GM12873 (cell line): ENCODE measurements at regions not wholly inside any gene's neighbourhood (a gene's known extent, or its start where the extent isn't known, plus 50 kb on each side); places are given as distances from the start of the nearest gene placed in this dataset.

ENCODE experiments used
- CTCF ChIP-seq: IDR thresholded peaks from 2 replicates; pipeline ENCODE4 v1.5.1; 2012; ENCODE audit warnings: low read depth, mild to moderate bottlenecking, moderate library complexity, low read length, control low read depth; ENCODE audit not compliant: insufficient read depth; ENCODE audit errors: missing control alignments

- no peak for TF ChIP-seq CTCF
These were observed 713.2 kb downstream of the CDH11 start for GRCh38 chr16:64408699-64409098.

- TF ChIP-seq CTCF: no peak
These were observed 715.1 kb downstream of the CDH11 start for GRCh38 chr16:64406770-64407181.

DNA sequence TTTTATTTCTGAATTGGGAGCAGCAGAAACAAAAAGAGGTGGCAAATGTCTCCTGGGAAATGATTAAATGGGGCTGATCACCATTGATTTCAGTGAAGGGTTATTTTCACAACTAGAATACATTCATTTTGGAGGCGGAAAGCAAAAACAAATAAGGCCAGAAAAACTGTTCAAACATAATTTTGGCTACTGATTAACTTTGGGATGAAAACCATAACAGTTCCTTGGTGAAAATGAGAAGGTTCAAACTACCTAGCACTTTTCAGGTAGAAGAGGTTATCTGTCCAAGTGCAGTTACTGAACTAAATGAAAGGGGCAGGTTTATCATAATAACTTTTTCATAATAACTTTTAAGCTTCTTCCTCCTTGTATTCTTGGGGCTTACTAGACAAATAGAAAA lies 718.5 kb downstream of the CDH11 start:
- no peak for TF ChIP-seq CTCF

DNA sequence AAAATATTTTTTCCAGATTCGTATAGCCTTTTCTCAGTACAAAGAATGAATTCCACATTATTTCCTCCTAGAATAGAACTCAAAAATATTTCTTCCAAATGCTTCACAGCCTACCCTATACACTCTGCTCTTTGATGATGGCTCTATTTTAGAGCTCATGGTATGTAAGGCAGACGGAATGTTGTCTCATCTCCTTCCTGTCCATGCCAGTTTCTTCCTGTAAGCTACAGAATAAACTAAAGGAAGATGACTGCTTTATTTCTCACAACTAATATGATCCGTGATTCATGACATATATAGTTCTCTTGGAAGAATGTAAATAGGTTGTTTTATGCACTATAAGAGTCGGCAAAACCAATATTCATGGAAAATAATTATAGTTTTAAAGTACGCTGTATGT lies 723.1 kb downstream of the CDH11 start:
- TF ChIP-seq CTCF: no peak

- no peak for TF ChIP-seq CTCF
These were observed 723.8 kb downstream of the CDH11 start for GRCh38 chr16:64397945-64398508.

GRCh38 chr16:64397042-64397441 lies 724.8 kb downstream of the CDH11 start:
- TF ChIP-seq CTCF: no peak

GRCh38 chr16:64394061-64394460 lies 727.8 kb downstream of the CDH11 start:
- TF ChIP-seq CTCF: no peak
